Astrocyte of the spinal cord (primary cell): ENCODE measurements at regions not wholly inside any gene's neighbourhood (a gene's known extent, or its start where the extent isn't known, plus 50 kb on each side); places are given as distances from the start of the nearest gene placed in this dataset.
A peak's percentile ranks its signal among the peaks of the same experiment; 100 is the strongest.

ENCODE experiments used
- DNase-seq: peaks from one replicate; pipeline ENCODE4 v3.0.0; 2011; ENCODE audit warnings: low read depth, low spot score
- H3K4me3 ChIP-seq: 2 replicates; pipeline ENCODE4 v1.5.1; 2011; ENCODE audit warnings: low read depth, mild to moderate bottlenecking, low read length, moderate library complexity
- CTCF ChIP-seq: IDR thresholded peaks from 2 replicates; pipeline ENCODE4 v1.5.1; 2012; ENCODE audit warnings: low read depth, mild to moderate bottlenecking, low read length, inconsistent platforms
- in situ Hi-C: cut with HindIII; loops from 2 replicates; pipeline ENCODE4 v1.10.0; 2017; ENCODE audit warnings: low sequenced_read_pairs

GRCh38 chr9:113807173-113808061 lies 68.7 kb upstream of the ZNF618 start:
- DNase-seq: peak; percentile 57
- H3K4me3 ChIP-seq: no peak overlapping the region
- in situ Hi-C loops: no loop called here
- peak; percentile 90 for TF ChIP-seq CTCF

GRCh38 chr9:113808391-113809358 lies 67.4 kb upstream of the ZNF618 start:
- H3K4me3 ChIP-seq: no peak overlapping the region
- in situ Hi-C loops: no loop called here
- no peak for TF ChIP-seq CTCF
- DNase-seq: peak; percentile 72

GRCh38 chr9:113817171-113817570 lies 58.9 kb upstream of the ZNF618 start:
- DNase-seq: no peak
- H3K4me3 ChIP-seq: no peak overlapping the region
- in situ Hi-C loops: no loop called here
- TF ChIP-seq CTCF: no peak

GRCh38 chr9:113818391-113818790 lies 57.7 kb upstream of the ZNF618 start:
- no peak for TF ChIP-seq CTCF
- no peak for DNase-seq
- no peak overlapping the region for H3K4me3 ChIP-seq
- in situ Hi-C loops: no loop called here

GRCh38 chr9:113822315-113822714 lies 53.8 kb upstream of the ZNF618 start:
- in situ Hi-C loops: no loop called here
- no peak for TF ChIP-seq CTCF
- H3K4me3 ChIP-seq: no peak overlapping the region
- DNase-seq: no peak

- DNase-seq: no peak
- no peak overlapping the region for H3K4me3 ChIP-seq
- in situ Hi-C loops: no loop called here
- TF ChIP-seq CTCF: no peak
These were observed 52.7 kb upstream of the ZNF618 start for GRCh38 chr9:113823421-113823820.
